Head of caudate nucleus (tissue), 42 donors: ENCODE measurements at regions not wholly inside any gene's neighbourhood (a gene's known extent, or its start where the extent isn't known, plus 50 kb on each side); places are given as distances from the start of the nearest gene placed in this dataset.
"Not testable (repeated sequence)": the region's sequence is repeated elsewhere in the genome, so short reads cannot be mapped to it uniquely, and the experiment has no call there.

Experiments
- DNase-seq, 42 donors: peaks; one replicate each; pipeline versions ENCODE4 v3.0.0 to v3.0.0-alpha.2; 2020 to 2021; ENCODE audit warnings: mixed read lengths in 7 of 42
- intact Hi-C: fragments of 100-400 bp; cut with DNase I; formaldehyde crosslinking; loops from one replicate; pipeline ENCODE4 v1.15.0; 2022

GRCh38 chr3:26091626-26092025 is 301.7 kb downstream of the OXSM start:
- DNase-seq: no peak
- intact Hi-C loops: no loop called here

- intact Hi-C loops, DNase-seq: not testable (repeated sequence)
Measured at GRCh38 chr3:26097111-26097510, 307.2 kb downstream of the OXSM start.

- no peak for DNase-seq
- intact Hi-C loops: no loop called here
Measured at GRCh38 chr3:26099692-26100091, 309.8 kb downstream of the OXSM start.

DNA sequence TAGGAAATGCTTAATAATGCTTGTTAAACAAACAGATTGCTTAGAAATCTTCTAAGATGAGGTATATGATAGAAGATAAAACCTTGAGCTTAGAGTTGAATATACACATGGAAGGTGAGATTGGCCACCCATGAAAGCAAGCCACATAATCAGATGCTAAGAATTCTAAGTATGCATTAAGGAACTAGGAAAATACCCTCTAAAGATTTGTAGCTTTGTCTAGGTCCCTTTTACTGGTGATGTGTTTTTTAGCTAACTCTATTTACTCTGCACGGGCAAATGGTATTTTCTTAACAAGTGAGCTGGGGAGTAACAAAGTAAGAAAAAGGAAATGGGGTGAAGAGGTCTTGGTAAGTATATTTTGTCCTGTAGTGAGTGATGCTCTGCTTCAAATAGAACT is 310.3 kb downstream of the OXSM start:
- no peak for DNase-seq
- intact Hi-C loops: no loop called here

DNA sequence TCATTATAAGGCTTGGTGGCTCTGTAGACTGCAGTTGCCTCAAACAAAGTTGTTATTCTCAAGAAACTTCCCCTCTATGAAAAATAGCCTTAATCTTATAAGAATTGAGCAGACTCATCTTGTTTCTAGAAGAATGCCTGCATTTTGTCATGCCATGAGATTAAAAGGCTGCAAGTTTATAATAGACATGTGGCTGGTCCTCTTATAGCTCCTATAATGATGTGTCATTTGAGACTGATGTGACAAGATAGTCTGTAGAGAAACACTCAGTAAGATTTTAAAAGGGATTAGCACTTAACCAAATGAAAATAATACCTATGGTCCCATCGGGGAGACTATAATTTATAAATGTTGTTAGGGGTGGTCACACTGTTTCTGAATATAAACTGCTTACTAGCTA is 312.5 kb downstream of the OXSM start:
- intact Hi-C loops: no loop called here

DNA sequence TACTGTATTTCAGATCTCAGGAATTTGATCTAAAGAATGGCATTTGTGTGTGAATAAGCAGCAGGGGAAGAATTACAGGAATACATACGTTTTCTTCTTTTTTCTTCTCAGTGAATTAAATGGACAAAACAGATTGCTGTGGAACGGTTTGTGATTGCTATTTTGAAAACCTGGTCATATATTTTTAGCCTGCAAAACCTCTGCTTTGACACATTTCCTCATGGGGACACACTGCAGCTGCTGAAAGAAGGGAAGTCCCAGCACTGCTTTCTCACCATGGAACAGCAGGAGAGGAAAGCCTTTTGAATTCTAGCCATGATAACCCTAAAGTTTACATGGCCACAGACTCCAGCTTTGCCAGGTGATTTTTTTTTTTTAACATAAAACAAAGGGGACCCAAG is 315.0 kb downstream of the OXSM start:
- intact Hi-C loops: no loop called here
- no peak for DNase-seq

More for the DNA sequence above, 312.5 kb downstream of the OXSM start:
- no peak for DNase-seq

- intact Hi-C loops: no loop called here
- DNase-seq: no peak
Measured at GRCh38 chr3:26105261-26105660, 315.4 kb downstream of the OXSM start.

DNA sequence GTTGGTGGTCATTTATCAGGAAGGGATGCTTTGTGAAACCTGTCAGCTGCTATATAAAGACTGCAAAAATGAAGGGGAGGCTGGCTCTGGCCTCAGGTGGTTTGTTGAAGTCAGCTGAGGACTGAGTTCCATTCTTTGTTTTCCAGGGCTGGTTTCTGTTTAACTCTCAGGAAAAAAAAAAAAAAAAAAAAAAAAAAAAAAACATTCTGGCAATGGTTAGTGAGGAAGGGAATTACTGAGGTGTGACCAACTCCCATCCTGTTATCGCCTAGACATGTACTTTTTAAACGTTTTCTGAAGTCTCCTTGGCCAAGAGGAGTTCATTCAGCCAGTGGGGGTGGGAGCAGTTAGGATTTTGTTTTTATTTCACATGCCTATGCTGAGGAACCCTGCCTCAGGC is 316.3 kb downstream of the OXSM start:
- DNase-seq: no peak
- intact Hi-C loops: no loop called here

DNA sequence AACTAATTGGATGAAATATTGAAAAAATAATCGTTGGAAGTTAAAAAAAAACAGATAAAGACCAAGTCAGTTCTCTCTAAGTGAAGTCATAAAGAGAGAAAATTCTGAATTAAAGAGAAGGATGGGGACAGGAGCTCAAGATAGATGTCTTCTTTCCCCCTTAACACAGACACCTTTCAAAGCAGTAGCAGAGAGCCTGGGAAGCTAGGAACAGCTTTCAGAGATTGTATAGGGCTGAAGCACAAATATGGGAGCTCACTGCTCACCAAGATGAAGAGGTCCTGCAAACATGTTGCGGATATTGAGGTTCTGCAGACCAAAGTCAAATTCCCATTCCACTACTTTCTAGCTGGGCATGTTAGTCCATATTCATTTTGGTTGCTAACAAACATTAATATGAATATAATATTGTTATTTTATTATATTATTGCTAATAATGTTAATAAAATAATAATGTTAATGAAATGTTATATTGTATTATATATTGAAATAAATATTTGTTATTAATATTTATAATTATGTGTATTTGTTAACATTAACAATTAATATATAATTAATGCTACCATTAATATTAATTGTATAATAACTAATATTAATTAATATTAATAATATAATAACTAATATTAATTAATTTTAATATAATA is 319.1 kb downstream of the OXSM start:
- intact Hi-C loops: no loop called here
- DNase-seq: no peak

DNA sequence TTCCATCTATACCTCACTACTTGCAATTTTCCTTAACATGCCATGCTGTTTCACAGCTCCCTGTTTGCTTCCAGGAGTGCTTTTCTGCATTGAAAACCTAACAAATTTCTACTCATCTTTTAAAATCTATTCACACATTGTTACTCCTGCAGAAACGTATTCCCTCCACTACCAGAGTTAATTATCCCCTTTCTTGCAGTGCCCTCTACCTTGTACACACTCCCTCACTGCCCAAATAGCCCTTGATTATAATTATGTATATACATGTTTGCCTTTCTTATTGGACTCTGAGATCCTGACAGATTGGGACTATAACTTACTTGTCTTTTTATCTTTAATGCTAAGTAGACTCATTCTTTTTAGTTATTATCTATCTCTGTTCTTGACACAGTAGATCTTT is 325.0 kb downstream of the OXSM start:
- no peak for DNase-seq
- intact Hi-C loops: no loop called here

- DNase-seq: no peak
- intact Hi-C loops: no loop called here
Measured at GRCh38 chr3:26118165-26118564, 328.3 kb downstream of the OXSM start.

GRCh38 chr3:26132942-26133341 is 343.1 kb downstream of the OXSM start:
- intact Hi-C loops: no loop called here
- no peak for DNase-seq

- intact Hi-C loops: no loop called here
- DNase-seq: no peak
Measured at GRCh38 chr3:26141296-26141695, 351.4 kb downstream of the OXSM start.

GRCh38 chr3:26145769-26146168 is 355.9 kb downstream of the OXSM start:
- no peak for DNase-seq
- intact Hi-C loops: no loop called here

GRCh38 chr3:26157428-26157827 is 367.5 kb downstream of the OXSM start:
- DNase-seq, intact Hi-C loops: not testable (repeated sequence)

DNA sequence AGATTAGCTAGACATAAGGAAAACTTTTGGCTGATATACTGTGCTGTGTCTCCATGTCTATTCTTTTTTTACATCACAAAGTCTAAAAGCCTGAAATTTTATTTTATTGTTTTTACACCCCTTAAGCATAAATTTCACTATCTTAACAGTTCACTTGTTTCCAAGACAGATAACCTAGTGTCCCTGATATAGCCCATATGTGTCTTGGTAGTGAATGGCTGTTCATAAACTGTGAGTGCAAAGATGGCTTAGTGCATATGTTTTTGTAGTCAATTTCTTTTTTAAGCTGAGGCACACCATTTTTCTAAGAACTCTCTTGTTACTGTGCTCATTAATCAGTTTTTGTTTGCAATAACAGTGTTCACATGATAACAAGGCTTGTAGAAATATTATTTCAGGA is 381.1 kb downstream of the OXSM start:
- no peak for DNase-seq
- intact Hi-C loops: no loop called here

GRCh38 chr3:26191556-26191955 is 401.7 kb downstream of the OXSM start:
- intact Hi-C loops: no loop called here

DNA sequence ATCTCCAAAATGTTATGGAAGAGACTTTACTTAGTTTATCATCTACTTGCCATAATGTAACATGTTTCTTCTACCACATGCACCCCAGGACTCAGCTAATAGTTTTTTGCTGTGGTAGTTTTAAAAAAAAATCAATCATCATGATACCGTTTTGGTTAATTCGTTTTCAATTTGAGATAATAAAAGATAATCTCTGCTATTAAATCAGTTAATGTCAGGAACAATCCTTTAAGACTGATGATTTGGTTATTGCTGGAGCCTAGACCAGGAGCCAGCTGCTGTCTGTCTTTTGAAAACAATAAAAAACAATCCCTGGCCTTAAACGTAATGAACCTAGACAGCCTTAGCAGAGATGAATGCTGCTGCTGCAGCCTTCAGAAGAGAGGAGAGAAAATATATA is 403.7 kb downstream of the OXSM start:
- DNase-seq: no peak
- intact Hi-C loops: no loop called here

More at GRCh38 chr3:26191556-26191955, 401.7 kb downstream of the OXSM start:
- DNase-seq: no peak

- no peak for DNase-seq
- intact Hi-C loops: no loop called here
Measured at GRCh38 chr3:26196781-26197180, 406.9 kb downstream of the OXSM start.

DNA sequence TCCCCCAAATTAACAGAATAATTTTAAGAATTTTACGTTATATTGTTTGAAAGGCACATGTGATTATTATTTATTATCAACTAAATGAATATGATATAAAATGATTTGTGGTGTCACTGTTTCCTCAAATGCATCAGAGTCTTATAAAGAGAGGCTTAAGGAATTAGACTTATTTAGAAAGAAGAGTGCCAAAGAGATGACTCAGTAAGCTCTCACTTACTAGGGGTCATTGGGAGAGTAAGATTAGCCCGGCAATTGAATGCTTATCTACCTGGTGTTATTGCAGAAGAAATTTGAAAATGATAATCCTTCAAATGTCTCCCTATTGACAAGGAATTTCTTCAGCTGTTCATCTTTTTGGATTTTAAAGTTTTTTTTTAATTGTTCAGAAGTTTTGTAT is 408.7 kb downstream of the OXSM start:
- intact Hi-C loops: no loop called here
- DNase-seq: no peak

GRCh38 chr3:26202169-26202568 is 412.3 kb downstream of the OXSM start:
- intact Hi-C loops: no loop called here
- DNase-seq: no peak

- DNase-seq: no peak
Measured at GRCh38 chr3:26205475-26205874, 415.6 kb downstream of the OXSM start.

More at GRCh38 chr3:26205475-26205874, 415.6 kb downstream of the OXSM start:
- intact Hi-C loops: no loop called here
